GM23338 (cell line): ENCODE measurements at regions not wholly inside any gene's neighbourhood (a gene's known extent, or its start where the extent isn't known, plus 50 kb on each side); places are given as distances from the start of the nearest gene placed in this dataset.

Experiments used
- ATAC-seq: fragments of 200-7000 bp; cut with Tn5 transposase; 3 replicates; pipeline ENCODE4 v1.9.1; 2020
- DNase-seq: peaks from one replicate; pipeline ENCODE4 v3.0.0-alpha.2; 2015; ENCODE audit warnings: low spot score
- H2AFZ ChIP-seq: fragments of 200-600 bp; sonication (generic); 2 replicates; pipeline ENCODE4 v1.8.0; 2016; ENCODE audit warnings: antibody characterized with exemption, mild to moderate bottlenecking, moderate library complexity
- H3F3A ChIP-seq: fragments of 200-600 bp; sonication (generic); replicated peaks from 2 replicates; pipeline ENCODE4 v1.8.0; 2017; ENCODE audit warnings: antibody characterized with exemption, mixed run types, low read depth
- H3K27ac ChIP-seq: fragments of 200-600 bp; sonication (generic); 2 replicates; pipeline ENCODE4 v1.6.1; 2016; ENCODE audit warnings: low read depth
- H3K27me3 ChIP-seq: fragments of 200-600 bp; sonication (generic); 2 replicates; pipeline ENCODE4 v1.8.0; 2016; ENCODE audit warnings: mild to moderate bottlenecking, mixed run types, moderate library complexity; ENCODE audit not compliant: insufficient read depth
- H3K36me3 ChIP-seq: fragments of 200-600 bp; sonication (generic); 2 replicates; pipeline ENCODE4 v1.8.0; 2016; ENCODE audit warnings: mild to moderate bottlenecking; ENCODE audit not compliant: insufficient read depth
- H3K4me1 ChIP-seq: fragments of 200-600 bp; sonication (generic); 2 replicates; pipeline ENCODE4 v1.8.0; 2016; ENCODE audit warnings: mild to moderate bottlenecking, moderate library complexity; ENCODE audit not compliant: insufficient read depth
- H3K4me2 ChIP-seq: fragments of 200-600 bp; sonication (generic); 2 replicates; pipeline ENCODE4 v1.7.1; 2017; ENCODE audit warnings: mixed run types
- H3K4me3 ChIP-seq: fragments of 200-600 bp; sonication (generic); 2 replicates; pipeline ENCODE4 v1.6.1; 2016; ENCODE audit warnings: mixed run types
- H3K79me2 ChIP-seq: fragments of 200-600 bp; sonication (generic); replicated peaks from 2 replicates; pipeline ENCODE4 v1.8.0; 2017; ENCODE audit warnings: mild to moderate bottlenecking; ENCODE audit not compliant: insufficient read depth
- H3K9me2 ChIP-seq: fragments of 200-600 bp; sonication (generic); 2 replicates; pipeline ENCODE4 v1.8.0; 2017; ENCODE audit not compliant: insufficient read depth
- H4K20me1 ChIP-seq: fragments of 200-600 bp; sonication (generic); replicated peaks from 2 replicates; pipeline ENCODE4 v1.8.0; 2017; ENCODE audit warnings: mild to moderate bottlenecking; ENCODE audit not compliant: insufficient read depth
- H3K27ac Mint-ChIP-seq: 2 replicates; pipeline ENCODE4 v1.8.0; 2020; ENCODE audit warnings: inconsistent platforms, mild to moderate bottlenecking, moderate library complexity, mixed read lengths
- H3K27me3 Mint-ChIP-seq: 3 replicates; pipeline ENCODE4 v1.8.0; 2022; ENCODE audit warnings: low read depth, mild to moderate bottlenecking, moderate library complexity, mixed read lengths, inconsistent platforms; ENCODE audit not compliant: insufficient read depth, poor library complexity
- H3K36me3 Mint-ChIP-seq: 3 replicates; pipeline ENCODE4 v1.8.0; 2021; ENCODE audit warnings: low read depth, mild to moderate bottlenecking, inconsistent platforms, moderate library complexity, mixed read lengths
- H3K4me1 Mint-ChIP-seq: 3 replicates; pipeline ENCODE4 v1.8.0; 2020; ENCODE audit warnings: mild to moderate bottlenecking, inconsistent platforms, mixed read lengths
- H3K4me3 Mint-ChIP-seq: 3 replicates; pipeline ENCODE4 v1.8.0; 2021; ENCODE audit warnings: moderate library complexity, mild to moderate bottlenecking, inconsistent platforms, mixed read lengths
- H3K9me3 Mint-ChIP-seq: 3 replicates; pipeline ENCODE4 v1.8.0; 2020; ENCODE audit warnings: moderate library complexity, mild to moderate bottlenecking, inconsistent platforms, mixed read lengths
- CREB1 ChIP-seq: fragments of 250-450 bp; sonication (Bioruptor Pico); IDR thresholded peaks from 2 replicates; pipeline ENCODE4 v1.5.0; 2020; ENCODE audit warnings: low read depth, mild to moderate bottlenecking, moderate library complexity
- ETS1 ChIP-seq: IDR thresholded peaks from 2 replicates; pipeline ENCODE4 v1.6.1; 2016; ENCODE audit warnings: antibody characterized with exemption
- EZH2 ChIP-seq: fragments of 200-600 bp; sonication (generic); IDR thresholded peaks from one replicate; pipeline ENCODE4 v1.8.0; 2017; ENCODE audit warnings: antibody characterized with exemption, mild to moderate bottlenecking, low read depth; ENCODE audit not compliant: unreplicated experiment
- EZH2phosphoT487 ChIP-seq: fragments of 200-600 bp; sonication (generic); IDR thresholded peaks from one replicate; pipeline ENCODE4 v1.8.1; 2018; ENCODE audit warnings: antibody characterized with exemption; ENCODE audit not compliant: unreplicated experiment
- JUNB ChIP-seq: IDR thresholded peaks from one replicate; pipeline ENCODE4 v1.6.1; 2016; ENCODE audit warnings: antibody characterized with exemption; ENCODE audit not compliant: unreplicated experiment
- NANOG ChIP-seq: IDR thresholded peaks from 2 replicates; pipeline ENCODE4 v1.6.1; 2016; ENCODE audit warnings: antibody characterized with exemption, borderline replicate concordance
- POLR2AphosphoS5 ChIP-seq: IDR thresholded peaks from 2 replicates; pipeline ENCODE4 v1.6.1; 2016; ENCODE audit warnings: antibody characterized with exemption, low read depth
- STAT1 ChIP-seq: IDR thresholded peaks from one replicate; pipeline ENCODE4 v1.6.1; 2016; ENCODE audit warnings: antibody characterized with exemption; ENCODE audit not compliant: unreplicated experiment
- ZNF114 ChIP-seq: fragments of 250-450 bp; sonication (Bioruptor Pico); IDR thresholded peaks from 2 replicates; pipeline ENCODE4 v1.5.0; 2020; ENCODE audit warnings: mild to moderate bottlenecking, moderate library complexity
- ZNF331 ChIP-seq: fragments of 250-450 bp; sonication (Bioruptor Pico); IDR thresholded peaks from 2 replicates; pipeline ENCODE4 v1.5.0; 2020; ENCODE audit warnings: low read depth, mild to moderate bottlenecking, moderate library complexity
- TF ChIP-seq, protein P1 (sequence below), 2 experiments: fragments of 200-600 bp in 1 of 2; sonication (generic) in 1 of 2; conservative IDR thresholded peaks; 2 replicates each; pipeline versions ENCODE4 v1.5.1 to v1.6.1; 2016 to 2017; ENCODE audit warnings: antibody characterized with exemption in 2 of 2, low read depth in 2 of 2, mild to moderate bottlenecking in 2 of 2, moderate library complexity in 1 of 2
- TF ChIP-seq, protein P2 (sequence below): fragments of 250-450 bp; sonication (Bioruptor Pico); IDR thresholded peaks from 2 replicates; pipeline ENCODE4 v1.5.0; 2020; ENCODE audit warnings: mild to moderate bottlenecking, moderate library complexity
- TF ChIP-seq, protein P3 (sequence below): IDR thresholded peaks from one replicate; pipeline ENCODE4 v1.6.1; 2018; ENCODE audit warnings: antibody characterized with exemption; ENCODE audit not compliant: unreplicated experiment

- H2AFZ ChIP-seq: no peak overlapping the region
- Mint-ChIP-seq H3K27ac (peak overlapping the region; percentile 11; the same call in 1 of the 2 replicates), H3K36me3 (no peaks in the 10 kb centered on the region), H3K4me3 (no peak overlapping the region), H3K9me3 (no peaks in the 10 kb centered on the region), H3K27me3 (no peaks in the 10 kb centered on the region), H3K4me1 (peaks cover 6% of the 10 kb centered on the region; the same call in 2 of the 3 replicates)
- no peak overlapping the region; the same call in 1 of the 2 replicates for H3K4me2 ChIP-seq
- no peak for DNase-seq
- no peaks in the 10 kb centered on the region for H3F3A ChIP-seq
- no peaks in the 10 kb centered on the region for H3K27me3 ChIP-seq
- H3K4me1 ChIP-seq: no peaks in the 10 kb centered on the region
- peaks cover 3% of the 10 kb centered on the region; the same call in 1 of the 2 replicates for H4K20me1 ChIP-seq
- TF ChIP-seq CREB1 (no peak), POLR2AphosphoS5 (no peak), ETS1 (no peak), NANOG (no peak), ZNF114 (CRISPR knock-in tag) (no peak), EZH2phosphoT487 (no peak), STAT1 (no peak), JUNB (no peak), ZNF331 (CRISPR knock-in tag) (no peak), EZH2 (no peak)
- TF ChIP-seq, protein P1, sequence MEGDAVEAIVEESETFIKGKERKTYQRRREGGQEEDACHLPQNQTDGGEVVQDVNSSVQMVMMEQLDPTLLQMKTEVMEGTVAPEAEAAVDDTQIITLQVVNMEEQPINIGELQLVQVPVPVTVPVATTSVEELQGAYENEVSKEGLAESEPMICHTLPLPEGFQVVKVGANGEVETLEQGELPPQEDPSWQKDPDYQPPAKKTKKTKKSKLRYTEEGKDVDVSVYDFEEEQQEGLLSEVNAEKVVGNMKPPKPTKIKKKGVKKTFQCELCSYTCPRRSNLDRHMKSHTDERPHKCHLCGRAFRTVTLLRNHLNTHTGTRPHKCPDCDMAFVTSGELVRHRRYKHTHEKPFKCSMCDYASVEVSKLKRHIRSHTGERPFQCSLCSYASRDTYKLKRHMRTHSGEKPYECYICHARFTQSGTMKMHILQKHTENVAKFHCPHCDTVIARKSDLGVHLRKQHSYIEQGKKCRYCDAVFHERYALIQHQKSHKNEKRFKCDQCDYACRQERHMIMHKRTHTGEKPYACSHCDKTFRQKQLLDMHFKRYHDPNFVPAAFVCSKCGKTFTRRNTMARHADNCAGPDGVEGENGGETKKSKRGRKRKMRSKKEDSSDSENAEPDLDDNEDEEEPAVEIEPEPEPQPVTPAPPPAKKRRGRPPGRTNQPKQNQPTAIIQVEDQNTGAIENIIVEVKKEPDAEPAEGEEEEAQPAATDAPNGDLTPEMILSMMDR (conservative IDR thresholded peaks at IDR 0.05; ENCODE audit: low read depth in 2 of 2): no peak
- TF ChIP-seq, protein P2, sequence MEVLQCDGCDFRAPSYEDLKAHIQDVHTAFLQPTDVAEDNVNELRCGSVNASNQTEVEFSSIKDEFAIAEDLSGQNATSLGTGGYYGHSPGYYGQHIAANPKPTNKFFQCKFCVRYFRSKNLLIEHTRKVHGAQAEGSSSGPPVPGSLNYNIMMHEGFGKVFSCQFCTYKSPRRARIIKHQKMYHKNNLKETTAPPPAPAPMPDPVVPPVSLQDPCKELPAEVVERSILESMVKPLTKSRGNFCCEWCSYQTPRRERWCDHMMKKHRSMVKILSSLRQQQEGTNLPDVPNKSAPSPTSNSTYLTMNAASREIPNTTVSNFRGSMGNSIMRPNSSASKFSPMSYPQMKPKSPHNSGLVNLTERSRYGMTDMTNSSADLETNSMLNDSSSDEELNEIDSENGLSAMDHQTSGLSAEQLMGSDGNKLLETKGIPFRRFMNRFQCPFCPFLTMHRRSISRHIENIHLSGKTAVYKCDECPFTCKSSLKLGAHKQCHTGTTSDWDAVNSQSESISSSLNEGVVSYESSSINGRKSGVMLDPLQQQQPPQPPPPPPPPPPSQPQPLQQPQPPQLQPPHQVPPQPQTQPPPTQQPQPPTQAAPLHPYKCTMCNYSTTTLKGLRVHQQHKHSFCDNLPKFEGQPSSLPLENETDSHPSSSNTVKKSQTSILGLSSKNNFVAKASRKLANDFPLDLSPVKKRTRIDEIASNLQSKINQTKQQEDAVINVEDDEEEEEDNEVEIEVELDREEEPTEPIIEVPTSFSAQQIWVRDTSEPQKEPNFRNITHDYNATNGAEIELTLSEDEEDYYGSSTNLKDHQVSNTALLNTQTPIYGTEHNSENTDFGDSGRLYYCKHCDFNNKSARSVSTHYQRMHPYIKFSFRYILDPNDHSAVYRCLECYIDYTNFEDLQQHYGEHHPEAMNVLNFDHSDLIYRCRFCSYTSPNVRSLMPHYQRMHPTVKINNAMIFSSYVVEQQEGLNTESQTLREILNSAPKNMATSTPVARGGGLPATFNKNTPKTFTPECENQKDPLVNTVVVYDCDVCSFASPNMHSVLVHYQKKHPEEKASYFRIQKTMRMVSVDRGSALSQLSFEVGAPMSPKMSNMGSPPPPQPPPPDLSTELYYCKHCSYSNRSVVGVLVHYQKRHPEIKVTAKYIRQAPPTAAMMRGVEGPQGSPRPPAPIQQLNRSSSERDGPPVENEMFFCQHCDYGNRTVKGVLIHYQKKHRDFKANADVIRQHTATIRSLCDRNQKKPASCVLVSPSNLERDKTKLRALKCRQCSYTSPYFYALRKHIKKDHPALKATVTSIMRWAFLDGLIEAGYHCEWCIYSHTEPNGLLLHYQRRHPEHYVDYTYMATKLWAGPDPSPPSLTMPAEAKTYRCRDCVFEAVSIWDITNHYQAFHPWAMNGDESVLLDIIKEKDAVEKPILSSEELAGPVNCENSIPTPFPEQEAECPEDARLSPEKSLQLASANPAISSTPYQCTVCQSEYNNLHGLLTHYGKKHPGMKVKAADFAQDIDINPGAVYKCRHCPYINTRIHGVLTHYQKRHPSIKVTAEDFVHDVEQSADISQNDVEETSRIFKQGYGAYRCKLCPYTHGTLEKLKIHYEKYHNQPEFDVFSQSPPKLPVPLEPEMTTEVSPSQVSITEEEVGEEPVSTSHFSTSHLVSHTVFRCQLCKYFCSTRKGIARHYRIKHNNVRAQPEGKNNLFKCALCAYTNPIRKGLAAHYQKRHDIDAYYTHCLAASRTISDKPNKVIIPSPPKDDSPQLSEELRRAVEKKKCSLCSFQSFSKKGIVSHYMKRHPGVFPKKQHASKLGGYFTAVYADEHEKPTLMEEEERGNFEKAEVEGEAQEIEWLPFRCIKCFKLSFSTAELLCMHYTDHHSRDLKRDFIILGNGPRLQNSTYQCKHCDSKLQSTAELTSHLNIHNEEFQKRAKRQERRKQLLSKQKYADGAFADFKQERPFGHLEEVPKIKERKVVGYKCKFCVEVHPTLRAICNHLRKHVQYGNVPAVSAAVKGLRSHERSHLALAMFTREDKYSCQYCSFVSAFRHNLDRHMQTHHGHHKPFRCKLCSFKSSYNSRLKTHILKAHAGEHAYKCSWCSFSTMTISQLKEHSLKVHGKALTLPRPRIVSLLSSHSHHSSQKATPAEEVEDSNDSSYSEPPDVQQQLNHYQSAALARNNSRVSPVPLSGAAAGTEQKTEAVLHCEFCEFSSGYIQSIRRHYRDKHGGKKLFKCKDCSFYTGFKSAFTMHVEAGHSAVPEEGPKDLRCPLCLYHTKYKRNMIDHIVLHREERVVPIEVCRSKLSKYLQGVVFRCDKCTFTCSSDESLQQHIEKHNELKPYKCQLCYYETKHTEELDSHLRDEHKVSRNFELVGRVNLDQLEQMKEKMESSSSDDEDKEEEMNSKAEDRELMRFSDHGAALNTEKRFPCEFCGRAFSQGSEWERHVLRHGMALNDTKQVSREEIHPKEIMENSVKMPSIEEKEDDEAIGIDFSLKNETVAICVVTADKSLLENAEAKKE (CRISPR knock-in tag): no peak
- TF ChIP-seq, protein P3, sequence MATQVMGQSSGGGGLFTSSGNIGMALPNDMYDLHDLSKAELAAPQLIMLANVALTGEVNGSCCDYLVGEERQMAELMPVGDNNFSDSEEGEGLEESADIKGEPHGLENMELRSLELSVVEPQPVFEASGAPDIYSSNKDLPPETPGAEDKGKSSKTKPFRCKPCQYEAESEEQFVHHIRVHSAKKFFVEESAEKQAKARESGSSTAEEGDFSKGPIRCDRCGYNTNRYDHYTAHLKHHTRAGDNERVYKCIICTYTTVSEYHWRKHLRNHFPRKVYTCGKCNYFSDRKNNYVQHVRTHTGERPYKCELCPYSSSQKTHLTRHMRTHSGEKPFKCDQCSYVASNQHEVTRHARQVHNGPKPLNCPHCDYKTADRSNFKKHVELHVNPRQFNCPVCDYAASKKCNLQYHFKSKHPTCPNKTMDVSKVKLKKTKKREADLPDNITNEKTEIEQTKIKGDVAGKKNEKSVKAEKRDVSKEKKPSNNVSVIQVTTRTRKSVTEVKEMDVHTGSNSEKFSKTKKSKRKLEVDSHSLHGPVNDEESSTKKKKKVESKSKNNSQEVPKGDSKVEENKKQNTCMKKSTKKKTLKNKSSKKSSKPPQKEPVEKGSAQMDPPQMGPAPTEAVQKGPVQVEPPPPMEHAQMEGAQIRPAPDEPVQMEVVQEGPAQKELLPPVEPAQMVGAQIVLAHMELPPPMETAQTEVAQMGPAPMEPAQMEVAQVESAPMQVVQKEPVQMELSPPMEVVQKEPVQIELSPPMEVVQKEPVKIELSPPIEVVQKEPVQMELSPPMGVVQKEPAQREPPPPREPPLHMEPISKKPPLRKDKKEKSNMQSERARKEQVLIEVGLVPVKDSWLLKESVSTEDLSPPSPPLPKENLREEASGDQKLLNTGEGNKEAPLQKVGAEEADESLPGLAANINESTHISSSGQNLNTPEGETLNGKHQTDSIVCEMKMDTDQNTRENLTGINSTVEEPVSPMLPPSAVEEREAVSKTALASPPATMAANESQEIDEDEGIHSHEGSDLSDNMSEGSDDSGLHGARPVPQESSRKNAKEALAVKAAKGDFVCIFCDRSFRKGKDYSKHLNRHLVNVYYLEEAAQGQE: no peak
- 0 out of 2 replicates have a peak overlapping the region, but pooled peaks have one; percentile 32 for H3K27ac ChIP-seq
- H3K36me3 ChIP-seq: no peaks in the 10 kb centered on the region
- no peaks in the 10 kb centered on the region for H3K79me2 ChIP-seq
- H3K9me2 ChIP-seq: 0 out of 2 replicates have a peak, but pooled peaks cover 5% of the 10 kb centered on the region
- ATAC-seq: peak; percentile 68
- no peak overlapping the region for H3K4me3 ChIP-seq
Measured at GRCh38 chr1:173406783-173407230, 70.3 kb upstream of the PRDX6 start.
